ENCODE measurements at regions not wholly inside any gene's neighbourhood (a gene's known extent, or its start where the extent isn't known, plus 50 kb on each side); places are given as distances from the start of the nearest gene placed in this dataset.

- TF ChIP-seq CTCF (optimal IDR thresholded peaks at IDR 0.05 in 1 of 3, IDR thresholded peaks at IDR 0.05 in 1 of 3, conservative IDR thresholded peaks at IDR 0.05 in 1 of 3; ENCODE audit: extremely low read depth in 1 of 3, insufficient read depth in 2 of 3, low read length in 3 of 3) (no peak), EZH2 (IDR thresholded peaks at IDR 0.05; ENCODE audit: low read length) (no peak)
These were observed 160.5 kb upstream of the GSE1 start for GRCh38 chr16:85452364-85453193.
